NCI-H748 (cell line): ENCODE measurements at regions not wholly inside any gene's neighbourhood (a gene's known extent, or its start where the extent isn't known, plus 50 kb on each side); places are given as distances from the start of the nearest gene placed in this dataset.

Experiments used
- DNase-seq: peaks from one replicate; lab custom pipeline; 2025; ENCODE audit not compliant: unreplicated experiment; lab: John Stamatoyannopoulos, UW

GRCh38 chr1:116322752-116323405 lies 50.2 kb upstream of the ATP1A1 start:
- no peak for DNase-seq
